WTC11 (cell line): ENCODE measurements at regions not wholly inside any gene's neighbourhood (a gene's known extent, or its start where the extent isn't known, plus 50 kb on each side); places are given as distances from the start of the nearest gene placed in this dataset.
A peak's percentile ranks its signal among the peaks of the same experiment; 100 is the strongest.

Source experiments
- ATAC-seq: fragments of 200-7000 bp; cut with Tn5 transposase; 2 replicates; pipeline ENCODE4 v1.10.0; 2021; ENCODE audit warnings: mild to moderate bottlenecking, moderate library complexity
- CTCF ChIA-PET: fragments of 300-600 bp; sonication (Branson Sonifier 250); formaldehyde crosslinking; loops from one replicate; lab custom pipeline; 2021; ENCODE audit warnings: antibody characterized with exemption; lab: Charles Lee
- POLR2A ChIA-PET: fragments of 350-600 bp; sonication (Branson Sonifier 250); formaldehyde crosslinking; loops from one replicate; lab custom pipeline; 2021; ENCODE audit warnings: antibody characterized with exemption; lab: Charles Lee
- DNase-seq: peaks from one replicate; pipeline ENCODE4 v3.0.0; 2021; ENCODE audit warnings: low spot score
- H3K27ac Mint-ChIP-seq: 2 replicates; pipeline ENCODE4 v1.8.0; 2021; ENCODE audit warnings: mixed read lengths
- H3K27me3 Mint-ChIP-seq: 2 replicates; pipeline ENCODE4 v1.8.0; 2021; ENCODE audit warnings: low read depth, mild to moderate bottlenecking, moderate library complexity, mixed read lengths
- H3K36me3 Mint-ChIP-seq: 2 replicates; pipeline ENCODE4 v1.8.0; 2021; ENCODE audit warnings: mixed read lengths
- H3K4me1 Mint-ChIP-seq: 2 replicates; pipeline ENCODE4 v1.8.0; 2022; ENCODE audit warnings: mixed read lengths
- H3K4me3 Mint-ChIP-seq: 2 replicates; pipeline ENCODE4 v1.8.0; 2021; ENCODE audit warnings: mild to moderate bottlenecking, moderate library complexity, mixed read lengths
- H3K9me3 Mint-ChIP-seq: 2 replicates; pipeline ENCODE4 v1.8.0; 2021; ENCODE audit warnings: mixed read lengths
- ATF1 ChIP-seq: sonication (generic); formaldehyde crosslinking; IDR thresholded peaks from 2 replicates; pipeline ENCODE4 v1.8.1; 2023; ENCODE audit warnings: mild to moderate bottlenecking, moderate library complexity, missing genetic modification reagents
- ATF2 ChIP-seq: sonication (generic); formaldehyde crosslinking; IDR thresholded peaks from 2 replicates; pipeline ENCODE4 v1.8.1; 2022; ENCODE audit warnings: low read depth, missing genetic modification reagents, borderline replicate concordance
- ATF3 ChIP-seq: sonication (generic); formaldehyde crosslinking; conservative IDR thresholded peaks from 2 replicates; pipeline ENCODE4 v1.8.1; 2022; ENCODE audit warnings: mild to moderate bottlenecking, missing genetic modification reagents
- CBFB ChIP-seq: sonication (generic); formaldehyde crosslinking; IDR thresholded peaks from 2 replicates; pipeline ENCODE4 v1.8.1; 2022; ENCODE audit warnings: mild to moderate bottlenecking, low read depth, missing genetic modification reagents
- CREB1 ChIP-seq: sonication (generic); formaldehyde crosslinking; IDR thresholded peaks from 2 replicates; pipeline ENCODE4 v1.8.0; 2023; ENCODE audit warnings: mild to moderate bottlenecking, missing genetic modification reagents
- CREM ChIP-seq: sonication (generic); formaldehyde crosslinking; IDR thresholded peaks from 2 replicates; pipeline ENCODE4 v1.8.1; 2022; ENCODE audit warnings: mild to moderate bottlenecking, missing genetic modification reagents, moderate library complexity
- ELF4 ChIP-seq: sonication (generic); formaldehyde crosslinking; IDR thresholded peaks from 2 replicates; pipeline ENCODE4 v1.8.1; 2022; ENCODE audit warnings: low read depth, mild to moderate bottlenecking, moderate library complexity, missing genetic modification reagents
- ERG ChIP-seq: fragments of 250-450 bp; sonication (Bioruptor Pico); IDR thresholded peaks from 2 replicates; pipeline ENCODE4 v1.8.0; 2021; ENCODE audit warnings: mild to moderate bottlenecking
- ESRRA ChIP-seq: sonication (generic); formaldehyde crosslinking; IDR thresholded peaks from 2 replicates; pipeline ENCODE4 v1.8.1; 2022; ENCODE audit warnings: mild to moderate bottlenecking, missing genetic modification reagents, borderline replicate concordance
- GABPB1 ChIP-seq: sonication (generic); formaldehyde crosslinking; IDR thresholded peaks from 2 replicates; pipeline ENCODE4 v1.8.1; 2023; ENCODE audit warnings: mild to moderate bottlenecking, missing genetic modification reagents
- GRHL2 ChIP-seq: fragments of 250-450 bp; sonication (Bioruptor Pico); IDR thresholded peaks from 2 replicates; pipeline ENCODE4 v1.8.0; 2022; ENCODE audit warnings: mild to moderate bottlenecking, moderate library complexity; ENCODE audit not compliant: insufficient replicate concordance, severe bottlenecking
- JUN ChIP-seq: sonication (generic); formaldehyde crosslinking; IDR thresholded peaks from 2 replicates; pipeline ENCODE4 v1.8.0; 2023; ENCODE audit warnings: mild to moderate bottlenecking, missing genetic modification reagents
- KAT7 ChIP-seq: sonication (generic); formaldehyde crosslinking; IDR thresholded peaks from 2 replicates; pipeline ENCODE4 v1.8.1; 2023; ENCODE audit warnings: missing genetic modification reagents, mild to moderate bottlenecking, borderline replicate concordance
- MLX ChIP-seq: sonication (generic); formaldehyde crosslinking; IDR thresholded peaks from 2 replicates; pipeline ENCODE4 v1.8.1; 2023; ENCODE audit warnings: mild to moderate bottlenecking, missing genetic modification reagents, moderate library complexity
- MYBL2 ChIP-seq: sonication (generic); formaldehyde crosslinking; IDR thresholded peaks from 2 replicates; pipeline ENCODE4 v1.8.1; 2023; ENCODE audit warnings: mild to moderate bottlenecking, moderate library complexity, missing genetic modification reagents
- NFYB ChIP-seq: sonication (generic); formaldehyde crosslinking; conservative IDR thresholded peaks from 2 replicates; pipeline ENCODE4 v1.8.0; 2022; ENCODE audit warnings: low read depth, missing genetic modification reagents
- PREB ChIP-seq: sonication (generic); formaldehyde crosslinking; IDR thresholded peaks from 2 replicates; pipeline ENCODE4 v1.8.1; 2022; ENCODE audit warnings: mild to moderate bottlenecking, missing genetic modification reagents, moderate library complexity, borderline replicate concordance
- PRRX2 ChIP-seq: fragments of 250-450 bp; sonication (Bioruptor Pico); IDR thresholded peaks from 2 replicates; pipeline ENCODE4 v1.8.0; 2021; ENCODE audit warnings: mild to moderate bottlenecking
- TCF7 ChIP-seq: sonication (generic); formaldehyde crosslinking; IDR thresholded peaks from 2 replicates; pipeline ENCODE4 v1.8.0; 2022; ENCODE audit warnings: mild to moderate bottlenecking, low read depth, missing genetic modification reagents, moderate library complexity
- TEAD4 ChIP-seq: sonication (generic); formaldehyde crosslinking; IDR thresholded peaks from 2 replicates; pipeline ENCODE4 v1.8.0; 2022; ENCODE audit warnings: mild to moderate bottlenecking, missing genetic modification reagents
- TP53 ChIP-seq: sonication (generic); formaldehyde crosslinking; IDR thresholded peaks from 2 replicates; pipeline ENCODE4 v1.8.1; 2023; ENCODE audit warnings: mild to moderate bottlenecking, missing genetic modification reagents
- USF2 ChIP-seq: sonication (generic); formaldehyde crosslinking; IDR thresholded peaks from 2 replicates; pipeline ENCODE4 v1.8.1; 2023; ENCODE audit warnings: mild to moderate bottlenecking, missing genetic modification reagents, moderate library complexity
- ZNF219 ChIP-seq: sonication (generic); formaldehyde crosslinking; IDR thresholded peaks from 2 replicates; pipeline ENCODE4 v1.8.0; 2023; ENCODE audit warnings: missing genetic modification reagents, mild to moderate bottlenecking, borderline replicate concordance
- ZNF263 ChIP-seq: sonication (generic); formaldehyde crosslinking; IDR thresholded peaks from 2 replicates; pipeline ENCODE4 v1.8.1; 2022; ENCODE audit warnings: low read depth, mild to moderate bottlenecking, moderate library complexity, missing genetic modification reagents
- ZNF396 ChIP-seq: fragments of 250-450 bp; sonication (Bioruptor Pico); IDR thresholded peaks from 2 replicates; pipeline ENCODE4 v1.8.0; 2021; ENCODE audit warnings: mild to moderate bottlenecking, moderate library complexity, borderline replicate concordance
- ZNF512 ChIP-seq: sonication (generic); formaldehyde crosslinking; IDR thresholded peaks from 2 replicates; pipeline ENCODE4 v1.8.1; 2022; ENCODE audit warnings: missing genetic modification reagents, borderline replicate concordance

- no peak for ATAC-seq
- CTCF ChIA-PET = no interaction called here
- Mint-ChIP-seq H3K27me3 (no peaks in the 10 kb centered on the region), H3K4me3 (no peak overlapping the region), H3K36me3 (no peaks in the 10 kb centered on the region), H3K27ac (no peak overlapping the region), H3K4me1 (no peaks in the 10 kb centered on the region)
- POLR2A ChIA-PET = no interaction called here
- DNase-seq = no peak
- TF ChIP-seq ATF3 (CRISPR knock-in tag) = no peak
- TF ChIP-seq ZNF219 = no peak
- no peak for TF ChIP-seq MYBL2 (CRISPR knock-in tag)
- TF ChIP-seq ELF4 (CRISPR knock-in tag) = no peak
- no peak for TF ChIP-seq ATF2 (CRISPR knock-in tag)
- no peak for TF ChIP-seq NFYB (CRISPR knock-in tag)
- TF ChIP-seq JUN (CRISPR knock-in tag) = no peak
- TF ChIP-seq MLX (CRISPR knock-in tag) = no peak
- no peak for TF ChIP-seq ZNF396 (CRISPR knock-in tag)
- no peak for TF ChIP-seq TEAD4 (CRISPR knock-in tag)
- TF ChIP-seq ZNF512 (CRISPR knock-in tag) = no peak
- no peak for TF ChIP-seq TCF7 (CRISPR knock-in tag)
- no peak for TF ChIP-seq PREB (CRISPR knock-in tag)
- no peak for TF ChIP-seq CREB1
- TF ChIP-seq ATF1 (CRISPR knock-in tag) = no peak
- no peak for TF ChIP-seq CREM
- no peak for TF ChIP-seq PRRX2 (CRISPR knock-in tag)
- TF ChIP-seq, all 79 proteins: peak for 0
- H3K9me3 Mint-ChIP-seq = peaks cover 9% of the 10 kb centered on the region
Measured at GRCh38 chr21:35921471-35921870, 138.9 kb downstream of the SETD4 start.

GRCh38 chr21:35920436-35920835 lies 139.9 kb downstream of the SETD4 start:
- ChIA-PET POLR2A (no interaction called here), CTCF (no interaction called here)
- H3K27ac Mint-ChIP-seq = no peak overlapping the region
- no peak overlapping the region for H3K4me3 Mint-ChIP-seq
- TF ChIP-seq CBFB (CRISPR knock-in tag) = no peak
- TF ChIP-seq MLX (CRISPR knock-in tag) = no peak
- peaks cover 7% of the 10 kb centered on the region for H3K36me3 Mint-ChIP-seq
- ATAC-seq (no peak), DNase-seq (no peak)
- peaks cover 4% of the 10 kb centered on the region for H3K4me1 Mint-ChIP-seq
- peaks cover 17% of the 10 kb centered on the region for H3K9me3 Mint-ChIP-seq
- no peaks in the 10 kb centered on the region for H3K27me3 Mint-ChIP-seq

GRCh38 chr21:35915030-35915429 lies 145.3 kb downstream of the SETD4 start:
- ChIA-PET POLR2A (no interaction called here), CTCF (no interaction called here)
- no peak overlapping the region for H3K4me3 Mint-ChIP-seq
- H3K27me3 Mint-ChIP-seq = no peaks in the 10 kb centered on the region; the same call in 1 of the 2 replicates
- DNase-seq = no peak
- peaks cover 27% of the 10 kb centered on the region for H3K4me1 Mint-ChIP-seq
- peaks cover 15% of the 10 kb centered on the region for H3K36me3 Mint-ChIP-seq
- peaks cover 32% of the 10 kb centered on the region for H3K9me3 Mint-ChIP-seq
- H3K27ac Mint-ChIP-seq = no peak overlapping the region
- peak; percentile 60 for ATAC-seq
- TF ChIP-seq ZNF263 (CRISPR knock-in tag) (no peak), ELF4 (CRISPR knock-in tag) (no peak), ERG (CRISPR knock-in tag) (no peak), ZNF219 (no peak), GRHL2 (no peak), TP53 (CRISPR knock-in tag) (no peak), KAT7 (no peak), USF2 (CRISPR knock-in tag) (no peak), ESRRA (CRISPR knock-in tag) (no peak), TCF7 (CRISPR knock-in tag) (no peak), GABPB1 (CRISPR knock-in tag) (no peak)
